Gastroesophageal sphincter (tissue), 3 donors: ENCODE measurements at regions not wholly inside any gene's neighbourhood (a gene's known extent, or its start where the extent isn't known, plus 50 kb on each side); places are given as distances from the start of the nearest gene placed in this dataset.

Experiments
- POLR2A ChIP-seq, 2 donors: fragments of 450-650 bp; IDR thresholded peaks; one replicate each; pipeline ENCODE4 v1.6.1; 2017; ENCODE audit warnings: antibody characterized with exemption in 2 of 2, mild to moderate bottlenecking in 2 of 2, moderate library complexity in 1 of 2
- TF ChIP-seq, protein P1 (sequence below), 4 experiments: fragments of 200-600 bp in 2 of 4; fragments of 450-650 bp in 2 of 4; sonication (generic) in 1 of 4; IDR thresholded peaks; one replicate each; pipeline ENCODE4 v1.5.1; 2017 to 2019; ENCODE audit warnings: antibody characterized with exemption in 4 of 4, mild to moderate bottlenecking in 2 of 4, moderate library complexity in 2 of 4

DNA sequence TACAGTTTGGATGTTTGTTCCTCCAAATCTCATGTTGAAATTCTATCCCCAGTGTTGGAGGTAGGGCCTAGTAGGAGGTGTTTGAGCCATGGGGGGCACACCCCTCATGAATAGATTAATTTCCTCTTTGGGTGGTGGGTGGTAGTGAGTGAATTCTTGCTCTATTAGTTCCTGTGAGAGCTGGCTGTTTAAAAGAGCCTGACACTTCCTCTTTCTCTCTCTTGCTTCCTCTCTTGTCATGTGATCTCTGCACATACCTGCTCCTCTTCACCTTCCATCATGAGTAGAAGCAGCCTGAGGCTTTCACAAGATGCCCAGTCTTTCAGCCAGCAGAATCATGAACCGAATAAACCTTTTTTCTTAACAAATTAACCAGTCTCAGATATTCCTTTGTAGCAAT, 340.2 kb upstream of the CHD6 start:
- TF ChIP-seq, protein P1, sequence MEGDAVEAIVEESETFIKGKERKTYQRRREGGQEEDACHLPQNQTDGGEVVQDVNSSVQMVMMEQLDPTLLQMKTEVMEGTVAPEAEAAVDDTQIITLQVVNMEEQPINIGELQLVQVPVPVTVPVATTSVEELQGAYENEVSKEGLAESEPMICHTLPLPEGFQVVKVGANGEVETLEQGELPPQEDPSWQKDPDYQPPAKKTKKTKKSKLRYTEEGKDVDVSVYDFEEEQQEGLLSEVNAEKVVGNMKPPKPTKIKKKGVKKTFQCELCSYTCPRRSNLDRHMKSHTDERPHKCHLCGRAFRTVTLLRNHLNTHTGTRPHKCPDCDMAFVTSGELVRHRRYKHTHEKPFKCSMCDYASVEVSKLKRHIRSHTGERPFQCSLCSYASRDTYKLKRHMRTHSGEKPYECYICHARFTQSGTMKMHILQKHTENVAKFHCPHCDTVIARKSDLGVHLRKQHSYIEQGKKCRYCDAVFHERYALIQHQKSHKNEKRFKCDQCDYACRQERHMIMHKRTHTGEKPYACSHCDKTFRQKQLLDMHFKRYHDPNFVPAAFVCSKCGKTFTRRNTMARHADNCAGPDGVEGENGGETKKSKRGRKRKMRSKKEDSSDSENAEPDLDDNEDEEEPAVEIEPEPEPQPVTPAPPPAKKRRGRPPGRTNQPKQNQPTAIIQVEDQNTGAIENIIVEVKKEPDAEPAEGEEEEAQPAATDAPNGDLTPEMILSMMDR (IDR thresholded peaks at IDR 0.05), result no peak
- no peak for TF ChIP-seq POLR2A (IDR thresholded peaks at IDR 0.05)
